NAMALWA (cell line): ENCODE measurements at regions not wholly inside any gene's neighbourhood (a gene's known extent, or its start where the extent isn't known, plus 50 kb on each side); places are given as distances from the start of the nearest gene placed in this dataset.
"Not testable (repeated sequence)": the region's sequence is repeated elsewhere in the genome, so short reads cannot be mapped to it uniquely, and the experiment has no call there.

Experiments
- DNase-seq: peaks from one replicate; pipeline ENCODE4 v3.0.0-alpha.2; 2015; ENCODE audit warnings: low spot score

DNA sequence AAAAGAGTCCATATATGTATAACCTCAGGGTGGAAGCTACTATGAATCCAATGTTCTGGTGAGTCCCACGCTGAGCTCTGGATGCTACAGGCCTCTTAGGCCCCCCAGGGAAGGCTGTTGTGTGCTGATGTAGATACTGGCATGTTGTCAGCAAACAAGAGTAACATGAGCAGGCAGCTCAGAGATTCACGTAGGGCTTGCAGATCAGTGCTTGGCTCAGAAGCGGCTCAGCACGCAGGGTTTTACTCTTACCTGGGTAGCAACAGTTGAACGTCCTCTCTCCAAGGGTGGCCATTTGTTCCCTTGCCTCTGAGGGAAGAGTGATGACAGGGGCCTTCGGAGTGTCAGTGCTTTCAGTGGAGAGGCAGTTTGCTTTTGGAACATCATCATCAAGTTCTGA is 93.4 kb downstream of the ZFP64 start:
- DNase-seq: no peak

DNA sequence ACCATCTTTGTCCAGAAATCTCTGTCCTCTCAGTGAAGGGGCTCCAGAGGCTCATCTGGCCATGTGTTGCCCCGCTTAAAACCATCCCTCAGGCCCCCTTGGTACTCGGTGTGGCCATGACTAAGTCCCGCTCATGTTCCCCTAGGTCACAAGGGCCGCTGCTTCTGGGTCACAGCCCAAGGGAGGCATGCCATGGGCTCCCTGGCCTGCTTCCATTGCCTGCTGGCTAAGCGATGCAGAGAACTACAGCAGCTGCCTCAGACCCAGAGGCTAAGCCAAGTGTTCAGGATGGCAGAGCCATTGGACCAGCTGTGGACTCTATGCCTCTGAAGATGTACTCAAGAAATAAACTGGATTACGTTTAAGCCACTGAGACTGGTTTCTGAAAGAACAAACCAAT is 95.5 kb downstream of the ZFP64 start:
- no peak for DNase-seq

DNA sequence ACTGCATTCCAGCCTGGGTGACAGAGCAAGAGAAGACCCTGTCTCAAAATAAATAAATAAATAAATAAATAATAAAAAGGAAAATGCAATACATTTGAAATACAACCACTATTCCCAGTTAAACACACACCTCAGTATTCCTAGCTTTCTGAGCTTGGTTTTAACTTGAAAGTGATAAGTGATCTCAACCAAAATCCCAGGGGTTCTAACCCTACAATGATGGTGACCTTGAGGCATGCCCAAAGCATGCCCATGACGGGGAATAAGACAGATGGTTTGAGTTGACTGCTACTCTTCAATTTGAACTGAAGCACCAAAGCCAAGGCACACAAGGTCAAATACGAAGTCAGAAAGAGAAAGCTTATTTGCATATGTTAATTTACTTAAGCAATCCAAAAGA is 96.9 kb downstream of the ZFP64 start:
- DNase-seq: no peak

DNA sequence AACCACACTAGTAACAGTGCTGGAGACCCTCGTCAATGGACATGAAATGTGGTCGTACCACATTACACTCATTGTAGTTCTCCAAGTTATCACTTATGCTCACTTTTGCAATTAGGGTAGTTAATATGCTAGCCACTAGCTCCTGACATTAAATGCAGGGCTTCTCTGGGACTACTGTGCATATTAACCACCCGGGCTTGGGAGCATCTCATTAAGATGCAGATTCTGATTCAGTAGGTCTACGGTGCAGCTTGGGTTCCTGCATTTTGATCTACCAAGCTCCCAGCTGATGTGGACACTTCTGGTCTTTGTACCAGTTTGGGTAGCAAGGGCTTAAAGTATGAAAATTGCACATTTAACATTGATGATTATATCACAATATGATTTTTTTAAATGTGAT is 98.0 kb downstream of the ZFP64 start:
- DNase-seq: no peak

DNA sequence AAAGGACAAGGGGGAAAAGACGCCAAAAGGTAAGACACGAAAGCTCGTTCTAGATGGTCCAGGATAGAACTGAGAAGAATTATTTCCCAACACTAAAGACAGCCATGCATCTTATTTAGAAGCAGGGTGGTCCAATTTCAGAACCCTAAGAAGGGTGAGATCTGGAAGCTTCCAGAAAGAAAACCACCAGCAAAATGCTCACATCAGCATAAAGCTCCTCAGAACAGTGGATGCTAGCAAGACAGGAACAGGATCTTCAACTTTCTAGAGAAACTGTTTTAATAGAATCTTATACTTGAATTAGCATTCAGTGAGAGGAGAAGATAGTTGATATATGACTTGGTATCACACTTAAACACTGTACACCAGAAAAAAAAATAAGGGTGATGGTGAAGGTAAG is 101.5 kb downstream of the ZFP64 start:
- no peak for DNase-seq

DNA sequence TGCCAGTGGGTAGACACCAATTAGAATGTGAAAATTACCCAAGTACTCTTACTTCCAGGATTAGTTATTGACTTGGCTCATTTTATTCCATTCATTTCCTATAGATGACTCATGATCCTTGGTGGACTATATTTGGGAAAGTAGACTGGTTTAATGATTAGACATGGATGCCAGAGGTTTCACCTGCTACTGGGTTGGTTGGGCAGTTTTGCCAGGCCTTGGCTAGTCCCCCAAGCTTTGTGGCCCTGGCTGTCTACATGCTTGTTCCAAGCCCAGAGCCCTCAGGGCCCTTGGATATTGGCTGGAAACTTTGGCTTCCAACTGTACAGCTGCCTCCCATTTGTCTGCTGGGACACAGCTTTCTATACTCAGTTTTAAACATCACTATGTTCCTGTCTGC is 104.1 kb downstream of the ZFP64 start:
- DNase-seq: no peak

DNA sequence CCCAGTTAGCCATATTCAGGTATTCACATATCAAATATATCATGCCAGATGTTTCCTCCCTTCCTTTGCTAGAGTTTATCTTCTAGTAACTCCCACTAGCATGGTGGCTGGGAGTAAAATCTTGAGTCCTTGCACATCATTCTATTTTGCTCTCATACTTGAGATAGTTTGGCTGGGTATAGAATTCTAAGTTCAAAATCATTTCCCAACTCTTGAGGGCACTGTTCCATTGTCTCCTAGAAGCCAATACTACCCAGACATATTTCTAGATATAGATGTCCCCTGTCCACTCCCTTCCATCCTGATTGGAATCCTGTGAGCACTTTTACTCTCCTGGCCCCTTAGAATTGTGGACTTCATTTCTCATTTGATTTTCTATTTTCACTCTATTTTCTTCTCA is 104.7 kb downstream of the ZFP64 start:
- DNase-seq: no peak

DNA sequence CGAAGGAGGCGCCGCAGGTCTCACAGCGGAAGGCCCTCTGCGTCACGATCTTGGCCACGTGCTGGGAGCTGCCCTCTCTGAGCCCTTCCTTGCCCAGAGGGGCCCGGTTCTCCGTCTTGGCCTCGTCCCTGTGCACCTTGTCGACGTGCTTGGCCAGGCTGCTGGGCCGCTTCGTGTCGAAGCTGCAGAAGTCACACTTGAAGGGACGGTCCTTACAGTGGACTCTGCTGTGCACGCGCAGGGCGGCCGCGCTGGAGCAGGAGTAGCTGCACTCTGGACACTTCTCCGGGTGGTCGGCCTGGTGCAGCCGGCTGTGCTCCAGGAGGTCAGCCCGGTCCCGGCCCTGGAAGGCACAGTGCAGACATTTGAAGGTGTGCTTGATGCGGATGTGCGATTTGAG is 106.9 kb downstream of the ZFP64 start:
- no peak for DNase-seq

DNA sequence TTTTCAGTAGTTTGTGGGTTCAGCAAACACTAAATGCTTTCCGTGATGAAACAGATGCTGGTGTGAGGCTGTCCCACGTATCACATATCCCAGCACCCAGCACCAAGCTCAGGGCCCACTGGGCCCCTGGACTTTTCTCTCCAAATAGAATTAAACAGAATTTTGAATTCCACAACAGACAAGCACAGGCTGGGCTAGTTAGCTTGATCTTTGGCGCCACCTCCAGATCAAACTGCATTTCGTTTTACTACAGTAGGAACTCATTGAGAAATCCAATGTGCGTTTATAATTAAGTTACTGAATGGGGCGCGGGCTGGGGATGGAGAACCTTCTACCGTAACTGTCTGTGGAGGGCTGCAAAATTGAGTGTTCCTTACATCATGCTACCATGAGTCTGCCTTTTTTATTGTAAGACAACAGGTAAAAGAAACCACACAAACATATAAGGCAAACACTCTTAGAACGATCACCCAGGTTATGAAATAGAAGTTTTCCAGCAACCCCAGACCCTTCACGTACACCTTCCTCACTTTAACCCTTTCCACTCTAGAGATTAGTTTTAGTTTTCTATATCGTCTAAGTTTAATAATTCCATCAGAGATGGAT is 107.8 kb downstream of the ZFP64 start:
- DNase-seq: peak; percentile 61

DNA sequence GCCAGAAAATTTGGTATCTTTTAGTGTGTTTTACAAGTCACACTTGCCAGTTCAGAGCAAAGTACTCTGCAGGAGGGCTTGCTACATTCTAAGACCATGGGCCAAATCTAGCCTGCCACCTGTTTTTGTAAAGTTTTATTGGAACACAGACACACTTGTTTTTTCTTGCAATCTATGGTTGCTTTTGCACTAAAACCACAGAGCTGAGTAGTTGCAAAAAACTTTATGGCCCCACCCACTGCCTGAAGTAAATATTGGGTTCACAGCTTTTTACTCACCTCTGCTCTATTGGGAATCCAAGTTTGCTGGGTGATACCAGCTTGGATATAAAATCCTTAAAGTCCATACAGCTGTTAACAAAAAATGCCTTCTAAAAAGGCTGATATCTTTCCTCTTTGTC is 109.0 kb downstream of the ZFP64 start:
- DNase-seq: no peak

DNA sequence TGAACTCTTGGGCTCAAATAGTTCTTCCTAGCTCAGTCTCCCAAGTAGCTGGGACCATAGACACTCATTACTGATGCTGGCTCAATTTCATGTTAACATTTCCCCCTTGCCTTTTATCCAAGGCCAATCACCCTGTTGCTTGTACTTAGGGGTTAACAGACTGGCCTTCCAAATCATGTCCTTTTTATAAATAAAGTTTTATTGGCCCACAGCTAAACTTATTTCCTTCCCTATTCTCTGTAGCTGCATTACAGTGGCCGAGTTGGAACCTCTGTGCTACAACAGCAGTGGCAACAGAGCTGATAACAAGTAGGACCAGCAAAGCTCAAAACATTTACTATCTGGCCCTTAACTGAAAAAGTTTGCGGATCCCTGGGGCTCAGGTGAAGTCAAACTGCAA is 109.8 kb downstream of the ZFP64 start:
- DNase-seq: no peak

DNA sequence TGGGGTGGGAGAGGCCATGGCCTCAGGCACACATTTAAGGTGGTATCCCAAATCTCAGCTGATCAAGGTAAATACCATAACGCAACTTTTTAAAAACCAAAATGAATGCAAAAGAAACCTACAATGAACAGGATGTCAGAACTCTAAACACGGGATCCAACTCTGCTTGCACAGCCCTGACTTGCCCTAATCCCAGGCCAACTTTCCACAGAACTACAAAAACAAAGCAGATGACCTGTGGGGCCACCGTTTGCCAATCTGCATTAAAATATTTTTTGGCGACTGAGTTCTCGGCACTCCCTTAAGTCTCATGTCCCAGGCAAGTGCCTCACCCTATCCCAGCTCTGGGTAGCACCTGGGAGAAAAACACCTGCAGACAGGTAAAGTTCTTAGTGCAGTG is 110.5 kb downstream of the ZFP64 start:
- DNase-seq: no peak

DNA sequence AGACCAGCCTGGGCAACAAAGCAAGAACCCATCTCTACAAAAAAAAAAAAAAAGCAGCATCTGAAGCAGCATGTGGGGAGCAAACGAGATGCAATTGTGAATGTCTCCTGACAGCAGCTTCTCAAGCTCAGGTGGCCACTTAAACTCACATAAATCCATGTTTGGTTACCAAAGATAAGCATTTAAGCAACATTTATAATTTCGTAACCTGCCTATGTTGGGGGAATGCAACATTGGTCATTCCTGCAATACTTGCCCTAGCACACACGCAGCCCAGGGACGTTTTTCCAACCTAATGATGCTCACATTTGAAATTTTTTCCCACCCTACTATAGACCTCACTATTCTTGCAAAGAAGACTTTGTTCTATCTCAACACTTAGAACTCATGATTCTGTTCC is 113.3 kb downstream of the ZFP64 start:
- no peak for DNase-seq

DNA sequence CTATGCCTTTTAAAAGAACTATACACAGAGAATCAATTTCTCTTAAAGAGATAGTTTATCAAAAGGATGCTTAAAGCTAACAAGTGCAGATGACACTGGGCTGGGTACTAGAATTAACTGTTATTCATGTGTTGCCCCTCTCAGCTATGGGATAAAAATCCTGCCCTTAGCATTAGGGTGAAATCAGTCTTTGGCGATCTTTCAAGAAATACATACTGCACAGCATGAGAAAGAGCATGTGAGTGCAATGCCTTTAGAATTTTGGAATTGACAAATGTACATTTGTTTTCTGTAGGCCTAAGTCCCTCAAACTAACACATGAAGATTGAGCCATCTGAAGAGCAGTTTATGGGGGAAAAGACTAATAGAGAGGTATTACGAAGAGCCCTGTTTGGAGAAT is 115.4 kb downstream of the ZFP64 start:
- no peak for DNase-seq

DNA sequence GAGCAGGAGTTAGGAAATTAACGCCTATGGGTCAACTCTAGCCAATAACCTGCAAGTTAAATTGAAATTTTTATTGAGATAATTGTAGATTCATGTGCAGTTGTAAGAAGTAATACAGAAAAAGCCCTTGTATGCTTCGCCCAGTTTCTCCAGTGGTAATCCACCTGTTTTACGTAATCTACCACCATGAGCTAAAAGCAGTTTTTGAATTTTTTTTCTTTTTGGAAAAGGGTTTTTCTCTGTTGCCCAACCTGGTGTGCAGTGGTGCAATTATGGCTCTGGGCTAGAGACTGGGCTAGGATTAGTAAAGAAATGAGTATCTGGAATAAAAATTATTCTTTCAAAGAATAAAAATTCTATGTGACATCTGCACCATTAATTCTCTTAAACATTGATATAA is 116.2 kb downstream of the ZFP64 start:
- no peak for DNase-seq

DNA sequence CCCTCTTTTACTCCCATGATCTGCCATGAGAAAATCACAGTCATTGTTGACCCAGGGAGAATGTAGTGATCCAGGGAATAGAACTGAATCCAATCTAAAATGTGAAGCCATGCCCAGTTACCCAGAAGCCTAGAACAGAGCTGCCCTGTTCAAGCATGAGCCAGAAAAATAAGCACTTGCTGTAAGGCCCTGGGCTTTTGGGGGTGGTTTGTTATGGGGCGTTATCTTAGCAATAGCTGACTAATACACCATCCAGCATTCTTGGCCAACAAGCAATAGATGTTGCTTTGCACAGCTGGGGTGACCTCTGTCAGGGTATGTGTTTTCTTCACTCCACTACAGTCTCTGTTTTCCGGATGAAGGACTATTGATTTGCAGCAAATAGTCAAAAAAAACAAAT is 120.4 kb downstream of the ZFP64 start:
- DNase-seq: no peak

DNA sequence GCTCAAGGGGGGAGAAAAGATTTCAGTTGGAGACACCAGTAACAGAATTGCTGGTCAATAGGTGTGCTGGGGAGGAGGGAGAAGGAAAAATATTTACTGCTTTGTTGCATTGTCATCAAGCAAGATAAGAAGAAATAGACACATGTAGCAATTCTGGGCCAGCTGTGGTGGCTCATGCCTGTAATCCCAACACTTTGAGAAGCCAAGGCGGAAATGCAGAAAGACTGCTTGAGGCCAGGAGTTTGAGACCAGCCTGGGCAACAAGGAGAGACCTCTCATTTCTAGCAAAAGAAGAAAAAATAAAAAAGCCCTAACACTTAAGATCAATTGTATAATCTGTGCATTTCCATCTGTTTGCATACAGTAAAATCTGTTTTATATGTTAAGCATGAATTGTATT is 126.6 kb downstream of the ZFP64 start:
- DNase-seq: no peak

DNA sequence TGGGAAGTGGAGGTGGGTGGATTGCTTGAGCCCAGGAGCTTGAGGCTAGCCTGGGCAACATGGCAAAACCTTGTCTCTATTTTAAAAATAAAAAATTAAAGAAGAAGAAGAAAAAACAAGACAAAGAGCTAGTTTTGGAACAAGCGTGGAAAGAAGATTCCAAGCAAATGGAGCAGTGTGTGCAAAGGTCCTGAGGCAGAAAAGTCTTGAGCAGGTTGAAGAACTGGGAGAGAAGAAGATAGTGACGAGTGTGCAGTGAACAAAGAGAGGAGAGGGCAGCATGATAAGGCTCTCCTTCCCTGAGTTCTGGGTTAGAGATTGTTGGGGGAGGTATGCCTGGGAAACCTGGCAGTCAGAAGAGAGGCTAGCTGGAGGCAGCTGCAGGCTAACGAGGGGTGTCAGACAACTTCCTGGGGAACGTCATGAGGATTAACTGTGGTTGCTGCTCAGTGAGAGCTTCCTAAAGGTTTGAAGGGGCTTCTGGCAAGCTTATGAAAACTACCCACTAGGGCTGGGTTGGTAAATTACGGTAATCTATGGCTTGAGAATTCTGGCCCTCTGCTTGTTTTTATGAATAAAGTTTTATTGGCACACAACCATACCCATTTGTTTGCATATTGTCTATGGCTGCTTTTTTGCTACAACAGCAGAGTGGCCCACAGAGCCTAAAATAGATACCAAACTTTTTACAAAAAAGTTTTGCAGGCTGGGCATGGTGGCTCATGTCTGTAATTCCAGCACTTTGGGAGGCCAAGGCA is 128.9 kb downstream of the ZFP64 start:
- DNase-seq: no peak

DNA sequence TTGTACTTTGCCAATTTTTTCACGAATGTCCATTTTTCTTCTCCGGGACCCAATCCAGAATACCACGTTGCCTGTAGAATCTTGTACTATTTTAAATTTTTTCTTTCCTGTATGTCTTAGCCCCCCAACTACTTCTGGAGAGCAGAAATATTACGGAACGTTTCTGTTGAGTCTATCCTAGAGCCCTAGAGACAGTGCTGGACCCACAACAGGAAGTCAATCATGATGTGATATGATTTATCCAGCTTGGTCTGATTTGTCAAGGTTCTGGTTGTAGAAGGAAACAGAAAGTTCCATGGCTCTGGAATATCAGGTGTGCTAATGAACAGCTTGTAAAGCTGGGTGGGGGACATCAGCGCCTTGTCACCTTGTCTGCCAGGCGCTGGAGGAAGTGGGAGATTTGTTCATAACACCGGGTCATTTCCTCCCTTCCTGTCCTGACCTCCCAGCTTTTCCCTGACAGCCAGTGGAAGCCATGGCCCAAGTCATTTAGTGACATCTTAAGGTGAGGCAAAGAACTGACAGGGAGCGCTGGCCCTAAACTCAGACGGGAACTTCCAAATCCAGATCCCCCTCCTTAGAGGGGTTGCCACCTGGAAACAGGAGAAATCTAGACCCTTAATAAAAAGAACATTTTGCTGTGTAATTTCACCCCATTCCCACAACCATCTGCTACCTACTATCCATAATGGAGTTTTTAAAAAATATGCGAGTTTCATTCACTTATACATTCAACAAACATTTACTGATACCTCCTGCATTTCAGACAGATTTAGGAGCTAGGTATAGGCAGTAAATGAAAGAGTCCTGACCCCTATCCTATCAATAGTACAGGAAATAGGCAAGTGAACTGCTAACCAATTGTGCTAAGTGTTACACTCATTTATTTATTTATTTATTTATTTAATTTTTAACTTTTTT is 130.5 kb downstream of the ZFP64 start:
- no peak for DNase-seq

DNA sequence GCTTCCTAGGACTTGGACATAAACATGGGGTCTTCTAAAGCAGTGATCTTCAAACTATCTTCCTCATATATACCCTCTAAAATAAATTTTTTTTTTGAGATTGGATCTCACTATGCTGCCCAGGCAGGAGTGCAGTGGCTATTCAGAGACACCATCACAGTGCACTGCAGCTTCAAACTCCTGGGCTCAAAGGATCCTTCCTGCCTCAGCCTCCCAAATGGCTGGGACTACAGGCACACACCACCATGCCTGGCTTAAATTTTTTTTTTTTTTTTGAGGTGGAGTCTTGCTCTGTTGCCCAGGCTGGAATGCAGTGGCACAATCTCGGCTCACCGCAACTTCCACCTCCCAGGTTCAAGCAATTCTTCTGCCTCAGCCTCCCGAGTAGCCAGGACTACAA is 134.4 kb downstream of the ZFP64 start:
- not testable (repeated sequence) for DNase-seq

DNA sequence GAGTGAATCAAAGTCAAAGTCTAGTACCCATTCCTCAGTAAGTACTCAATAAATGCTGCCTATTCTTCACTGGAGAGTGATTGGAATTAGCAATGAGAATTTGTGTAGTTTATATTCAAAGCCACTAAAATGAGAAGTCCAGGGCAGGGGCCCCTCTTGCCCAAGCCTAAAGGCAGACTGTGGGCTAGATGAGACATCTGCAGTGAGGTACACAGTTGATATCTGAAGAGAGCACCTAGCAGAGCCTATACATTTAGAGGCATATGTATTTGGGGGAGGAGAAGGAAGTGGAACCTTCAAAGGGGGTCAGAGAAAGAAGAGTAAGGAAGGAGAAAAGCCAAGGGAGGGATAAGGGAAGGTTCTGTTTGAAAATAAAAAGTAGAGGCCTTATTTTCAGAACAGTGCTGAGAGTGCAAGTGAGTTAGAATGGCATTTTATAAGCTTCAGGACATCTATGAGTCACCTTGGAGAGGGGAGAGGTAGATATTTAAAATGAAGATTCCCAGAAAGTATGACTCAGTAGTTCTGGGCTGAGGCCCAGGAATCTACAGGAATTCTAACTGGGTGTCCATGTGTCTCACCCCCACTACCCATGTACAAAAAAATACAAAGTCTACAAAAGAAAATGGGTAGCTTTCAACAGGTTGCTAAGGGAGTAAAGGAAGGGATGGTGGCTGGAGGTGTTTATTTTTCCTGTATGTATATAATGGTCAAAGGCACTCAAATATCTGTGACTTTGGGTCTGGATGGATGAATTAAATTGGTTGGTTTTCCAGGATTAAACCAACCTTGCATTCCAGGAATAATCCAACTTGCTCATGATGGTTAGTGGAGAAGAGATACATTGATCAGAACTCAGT is 135.1 kb downstream of the ZFP64 start:
- DNase-seq: no peak

DNA sequence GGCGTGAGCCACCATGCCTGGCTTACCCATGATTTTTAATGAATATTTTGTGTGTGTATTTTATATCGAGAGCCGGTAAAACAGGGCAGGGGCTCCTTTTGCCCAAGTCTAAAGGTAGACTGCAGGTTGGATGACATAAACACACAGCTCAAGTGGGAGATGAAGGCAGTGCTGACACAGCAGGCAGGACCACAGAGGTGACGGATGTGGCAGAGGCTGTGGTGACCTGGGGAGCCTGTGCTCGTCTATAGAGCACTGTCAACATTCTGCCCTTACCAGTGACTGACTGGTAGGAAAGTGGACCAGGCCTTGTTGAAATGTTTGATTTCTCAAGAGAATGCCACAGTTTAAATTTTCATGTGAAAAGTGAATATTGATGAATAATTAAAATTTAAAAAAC is 137.5 kb downstream of the ZFP64 start:
- no peak for DNase-seq
